K562 (cell line): ENCODE measurements at regions not wholly inside any gene's neighbourhood (a gene's known extent, or its start where the extent isn't known, plus 50 kb on each side); places are given as distances from the start of the nearest gene placed in this dataset.

ENCODE experiments used
- ATAC-seq: fragments of 200-7000 bp; cut with Tn5 transposase; 3 replicates; pipeline ENCODE4 v1.9.1; 2020; ENCODE audit warnings: moderate library complexity
- BruUV-seq: library from RNA; stranded (reverse); fragments of 400-500 nt; replicated peaks from 2 replicates; lab custom pipeline; 2021; lab: Mats Ljungman, UMichigan
- CTCF ChIA-PET: fragments of 300-600 bp; formaldehyde crosslinking; extraction: SDS; loops from one replicate; lab custom pipeline; 2021; ENCODE audit warnings: low intra/inter-chr PET ratio; lab: Yijun Ruan, JAX
- POLR2A ChIA-PET: fragments of 300-600, 350-650 bp; sonication (Branson Sonifier 250); formaldehyde crosslinking; extraction: SDS; loops from one replicate; lab custom pipeline; 2021; ENCODE audit warnings: antibody characterized with exemption, inconsistent platforms; lab: Yijun Ruan, JAX
- DNase-seq, 4 experiments: peaks; one replicate each; pipeline versions ENCODE4 v3.0.0 to v3.0.0-alpha.2; 2011 to 2018; ENCODE audit warnings: low spot score in 3 of 4, mixed read lengths in 3 of 4; ENCODE audit errors: extremely low read depth in 1 of 4
- FAIRE-seq: peaks from 2 replicates; lab custom pipeline; 2011; peaks lifted over from hg19 to GRCh38; lab: Jason Lieb, UNC
- H2AFZ ChIP-seq: 2 replicates; pipeline ENCODE4 v1.6.0; 2011; ENCODE audit warnings: low read depth, low read length, control low read depth, inconsistent platforms
- H3K27ac ChIP-seq: fragments of 200-600 bp; 3 replicates; pipeline ENCODE4 v1.8.0; 2011; ENCODE audit warnings: low read depth, mild to moderate bottlenecking, control low read depth, inconsistent platforms, low read length, moderate library complexity, mixed read lengths; ENCODE audit errors: extremely low read depth
- H3K27me3 ChIP-seq, 2 experiments: fragments of 300-600 bp in 1 of 2; 2 replicates in 1 of 2; 3 replicates in 1 of 2; pipeline versions ENCODE4 v1.6.0 to v1.8.0; 2011; ENCODE audit warnings: inconsistent platforms in 2 of 2, low read length in 2 of 2, mild to moderate bottlenecking in 1 of 2, mixed read lengths in 1 of 2, moderate library complexity in 1 of 2; ENCODE audit not compliant: control insufficient read depth in 2 of 2, insufficient read depth in 2 of 2
- H3K36me3 ChIP-seq: fragments of 300-600 bp; 3 replicates; pipeline ENCODE4 v1.8.0; 2011; ENCODE audit warnings: mild to moderate bottlenecking, low read length, inconsistent platforms; ENCODE audit not compliant: control insufficient read depth, insufficient read depth
- H3K4me1 ChIP-seq, 2 experiments: fragments of 200-600 bp in 1 of 2; replicated peaks in 1 of 2; 2 replicates in 1 of 2; 3 replicates in 1 of 2; pipeline versions ENCODE4 v1.5.1 to v1.8.0; 2011; ENCODE audit warnings: inconsistent platforms in 2 of 2, low read length in 2 of 2, mild to moderate bottlenecking in 1 of 2, mixed read lengths in 1 of 2, moderate library complexity in 1 of 2; ENCODE audit not compliant: control insufficient read depth in 2 of 2, insufficient read depth in 2 of 2
- H3K4me2 ChIP-seq: 2 replicates; pipeline ENCODE4 v1.6.1; 2011; ENCODE audit warnings: low read length, control low read depth, inconsistent platforms, mixed read lengths; ENCODE audit not compliant: insufficient read depth
- H3K4me3 ChIP-seq: fragments of 200-600 bp; sonication (generic), shearing (Covaris generic); 2 replicates; pipeline ENCODE4 v1.5.1; 2016; ENCODE audit warnings: control low read depth, inconsistent platforms
- H3K79me2 ChIP-seq: fragments of 200-600 bp; 3 replicates; pipeline ENCODE4 v1.8.0; 2011; ENCODE audit warnings: low read length, inconsistent platforms; ENCODE audit not compliant: control insufficient read depth, insufficient read depth
- H3K9ac ChIP-seq, 2 experiments: 2 replicates each; pipeline versions ENCODE4 v1.6.0 to v1.6.1; 2011; ENCODE audit warnings: low read depth in 2 of 2, low read length in 2 of 2, control low read depth in 1 of 2, inconsistent platforms in 1 of 2, mild to moderate bottlenecking in 1 of 2, mixed read lengths in 1 of 2; ENCODE audit not compliant: insufficient read depth in 1 of 2
- H3K9me1 ChIP-seq: one replicate; pipeline ENCODE4 v1.6.0; 2011; ENCODE audit warnings: inconsistent platforms, mild to moderate bottlenecking, low read length, moderate library complexity; ENCODE audit not compliant: control insufficient read depth, insufficient read depth
- H3K9me3 ChIP-seq: replicated peaks from 2 replicates; pipeline ENCODE4 v1.5.1; 2011; ENCODE audit warnings: low read depth, low read length, inconsistent platforms; ENCODE audit not compliant: control insufficient read depth, insufficient read depth
- H4K20me1 ChIP-seq: replicated peaks from 2 replicates; pipeline ENCODE4 v1.6.1; 2011; ENCODE audit warnings: low read length, inconsistent platforms, mixed read lengths; ENCODE audit not compliant: control insufficient read depth, insufficient read depth
- ARNT ChIP-seq, 2 experiments: fragments of 450-650 bp; IDR thresholded peaks; 2 replicates each; pipeline ENCODE4 v1.6.1; 2016; ENCODE audit warnings: mild to moderate bottlenecking in 1 of 2
- BMI1 ChIP-seq: fragments of 150-350 bp; IDR thresholded peaks from 2 replicates; pipeline ENCODE4 v1.6.1; 2014; ENCODE audit warnings: low read length
- C11orf30 ChIP-seq: fragments of 450-650 bp; IDR thresholded peaks from 2 replicates; pipeline ENCODE4 v1.6.1; 2016; ENCODE audit warnings: low read depth, mild to moderate bottlenecking
- DACH1 ChIP-seq: fragments of 450-650 bp; IDR thresholded peaks from 2 replicates; pipeline ENCODE4 v1.6.1; 2018; ENCODE audit not compliant: partially characterized antibody
- HOXB6 ChIP-seq: fragments of 250-450 bp; sonication (Bioruptor Pico); IDR thresholded peaks from 2 replicates; pipeline ENCODE4 v1.5.1; 2022; ENCODE audit warnings: mild to moderate bottlenecking, borderline replicate concordance
- KLF16 ChIP-seq: IDR thresholded peaks from 2 replicates; pipeline ENCODE4 v1.6.1; 2016; ENCODE audit warnings: antibody characterized with exemption
- LEF1 ChIP-seq: fragments of 450-650 bp; IDR thresholded peaks from 2 replicates; pipeline ENCODE4 v1.6.1; 2016; ENCODE audit warnings: mild to moderate bottlenecking
- RBM39 ChIP-seq: fragments of 200-400 bp; formaldehyde crosslinking; optimal IDR thresholded peaks from 2 replicates; pipeline ENCODE3; 2018; ENCODE audit warnings: low read depth, low read length
- RFX1 ChIP-seq: fragments of 450-650 bp; IDR thresholded peaks from 2 replicates; pipeline ENCODE4 v1.6.1; 2016; ENCODE audit warnings: mild to moderate bottlenecking, moderate library complexity
- SRSF1 ChIP-seq: fragments of 200-400 bp; formaldehyde crosslinking; IDR thresholded peaks from 2 replicates; pipeline ENCODE4 v1.6.1; 2017; ENCODE audit warnings: mild to moderate bottlenecking, low read depth, low read length, moderate library complexity
- ZNF41 ChIP-seq: fragments of 250-450 bp; sonication (Bioruptor Pico); conservative IDR thresholded peaks from 2 replicates; pipeline ENCODE4 v1.4.0; 2020; ENCODE audit warnings: mild to moderate bottlenecking
- ZNF668 ChIP-seq: fragments of 250-450 bp; sonication (Bioruptor Pico); IDR thresholded peaks from 2 replicates; pipeline ENCODE4 v1.8.0; 2022; ENCODE audit warnings: mild to moderate bottlenecking, inconsistent platforms
- WGBS: fragments of 100-300 bp; shearing (Covaris generic); methylation state at CpG from one replicate; pipeline ENCODE4 v1.1.6; 2016; ENCODE audit warnings: low coverage, mixed read lengths; ENCODE audit not compliant: insufficient coverage; ENCODE audit errors: missing lambda C conversion rate; 5-methylcytosine and 5-hydroxymethylcytosine counted together
- in situ Hi-C: fragments of 300-500 bp; cut with MboI; formaldehyde crosslinking; loops from 4 replicates; pipeline ENCODE4 v1.15.0; 2018; ENCODE audit warnings: inconsistent platforms, mixed read lengths
- intact Hi-C: fragments of 100-400 bp; cut with micrococcal nuclease; formaldehyde crosslinking; loops from 2 replicates; pipeline ENCODE4 v1.14.2; 2022
- TF ChIP-seq, protein P1 (sequence below): fragments of 250-450 bp; sonication (Bioruptor Pico); IDR thresholded peaks from 2 replicates; pipeline ENCODE4 v1.8.0; 2021; ENCODE audit warnings: moderate library complexity, mild to moderate bottlenecking, inconsistent platforms
- TF ChIP-seq, protein P2 (sequence below): sonication (generic); formaldehyde crosslinking; IDR thresholded peaks from 2 replicates; pipeline ENCODE4 v1.8.1; 2023; ENCODE audit warnings: mild to moderate bottlenecking, missing genetic modification reagents, moderate library complexity

DNA sequence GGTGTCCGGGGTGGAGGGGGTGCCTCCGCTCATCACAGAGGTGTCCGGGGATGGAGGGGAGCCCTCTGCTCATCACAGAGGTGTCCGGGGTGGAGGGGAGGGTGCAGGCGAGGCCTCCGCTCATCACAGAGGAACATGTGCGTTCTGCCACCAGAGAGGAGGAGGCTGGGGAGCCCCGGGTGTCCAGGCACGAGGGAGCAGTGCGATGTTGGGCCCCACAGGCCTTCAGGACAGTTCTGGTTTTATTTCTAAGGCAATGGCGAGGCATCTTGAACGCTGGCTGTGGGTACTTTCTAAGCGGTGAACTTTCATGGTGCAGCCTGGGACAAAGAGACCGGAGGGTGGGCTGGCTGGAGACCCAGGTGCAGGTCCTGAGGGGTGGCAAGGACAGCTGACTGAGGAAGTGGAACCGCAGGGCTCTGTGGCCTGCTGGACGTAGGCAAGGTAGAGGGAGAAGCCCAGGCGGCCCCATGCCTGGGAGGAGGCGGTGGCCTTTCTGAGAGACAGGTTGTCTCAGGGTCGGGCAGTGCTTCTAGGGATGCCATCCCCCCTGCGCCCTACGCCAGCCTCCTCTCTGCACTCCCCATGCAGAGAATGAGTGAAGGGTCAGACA is 196.6 kb upstream of the SALL3 start:
- Histone ChIP-seq H3K9me3 (no peaks in the 10 kb centered on the region), H3K27me3 (peaks cover 0 to 34% of the 10 kb centered on the region in 2 experiments; a peak in 2 of 5 replicates), H3K4me2 (no peak overlapping the region), H3K4me1 (no peaks in the 10 kb centered on the region), H3K79me2 (no peaks in the 10 kb centered on the region), H3K9me1 (no peaks in the 10 kb centered on the region), H3K36me3 (no peaks in the 10 kb centered on the region), H3K27ac (no peak overlapping the region), H3K9ac (no peak overlapping the region), H4K20me1 (no peaks in the 10 kb centered on the region), H3K4me3 (no peak overlapping the region), H2AFZ (no peak overlapping the region)
- in situ Hi-C loops (no loop called here), intact Hi-C loops (no loop called here)
- ChIA-PET CTCF (no interaction called here), POLR2A (no interaction called here)
- BruUV-seq: no TSS peak
- DNase-seq (no peak), ATAC-seq (no peak), FAIRE-seq (no peak)
- 0% methylated on average over 1 of the region's 21 CpGs for WGBS
- TF ChIP-seq, protein P1, sequence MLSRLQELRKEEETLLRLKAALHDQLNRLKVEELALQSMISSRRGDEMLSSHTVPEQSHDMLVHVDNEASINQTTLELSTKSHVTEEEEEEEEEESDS (CRISPR knock-in tag): no peak
- TF ChIP-seq C11orf30 (no peak), ARNT (IDR thresholded peaks at IDR 0.05) (no peak), DACH1 (no peak), ZNF41 (CRISPR knock-in tag) (no peak), RBM39 (no peak), LEF1 (no peak), ZNF668 (CRISPR knock-in tag) (no peak), SRSF1 (no peak), KLF16 (no peak), HOXB6 (CRISPR knock-in tag) (no peak), RFX1 (no peak), BMI1 (no peak)
- TF ChIP-seq, protein P2, sequence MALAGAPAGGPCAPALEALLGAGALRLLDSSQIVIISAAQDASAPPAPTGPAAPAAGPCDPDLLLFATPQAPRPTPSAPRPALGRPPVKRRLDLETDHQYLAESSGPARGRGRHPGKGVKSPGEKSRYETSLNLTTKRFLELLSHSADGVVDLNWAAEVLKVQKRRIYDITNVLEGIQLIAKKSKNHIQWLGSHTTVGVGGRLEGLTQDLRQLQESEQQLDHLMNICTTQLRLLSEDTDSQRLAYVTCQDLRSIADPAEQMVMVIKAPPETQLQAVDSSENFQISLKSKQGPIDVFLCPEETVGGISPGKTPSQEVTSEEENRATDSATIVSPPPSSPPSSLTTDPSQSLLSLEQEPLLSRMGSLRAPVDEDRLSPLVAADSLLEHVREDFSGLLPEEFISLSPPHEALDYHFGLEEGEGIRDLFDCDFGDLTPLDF: no peak
